IPS-15b (cell line): ENCODE measurements at regions not wholly inside any gene's neighbourhood (a gene's known extent, or its start where the extent isn't known, plus 50 kb on each side); places are given as distances from the start of the nearest gene placed in this dataset.
"Not testable (repeated sequence)": the region's sequence is repeated elsewhere in the genome, so short reads cannot be mapped to it uniquely, and the experiment has no call there.

Experiments used
- H3K27me3 ChIP-seq: one replicate; pipeline ENCODE4 v1.6.1; 2013; ENCODE audit warnings: low read length; ENCODE audit not compliant: control insufficient read depth, insufficient read depth
- H3K36me3 ChIP-seq: one replicate; pipeline ENCODE4 v1.6.1; 2013; ENCODE audit warnings: low read length; ENCODE audit not compliant: control insufficient read depth, insufficient read depth
- H3K4me1 ChIP-seq: one replicate; pipeline ENCODE4 v1.6.1; 2013; ENCODE audit warnings: mild to moderate bottlenecking, low read length; ENCODE audit not compliant: control insufficient read depth, insufficient read depth
- H3K4me3 ChIP-seq: one replicate; pipeline ENCODE4 v1.5.1; 2013; ENCODE audit warnings: low read depth, low read length
- H3K9ac ChIP-seq: one replicate; pipeline ENCODE4 v1.6.1; 2013; ENCODE audit warnings: low read depth, mild to moderate bottlenecking, low read length
- H3K9me3 ChIP-seq: one replicate; pipeline ENCODE4 v1.6.1; 2013; ENCODE audit warnings: mild to moderate bottlenecking, low read length; ENCODE audit not compliant: control insufficient read depth, insufficient read depth

DNA sequence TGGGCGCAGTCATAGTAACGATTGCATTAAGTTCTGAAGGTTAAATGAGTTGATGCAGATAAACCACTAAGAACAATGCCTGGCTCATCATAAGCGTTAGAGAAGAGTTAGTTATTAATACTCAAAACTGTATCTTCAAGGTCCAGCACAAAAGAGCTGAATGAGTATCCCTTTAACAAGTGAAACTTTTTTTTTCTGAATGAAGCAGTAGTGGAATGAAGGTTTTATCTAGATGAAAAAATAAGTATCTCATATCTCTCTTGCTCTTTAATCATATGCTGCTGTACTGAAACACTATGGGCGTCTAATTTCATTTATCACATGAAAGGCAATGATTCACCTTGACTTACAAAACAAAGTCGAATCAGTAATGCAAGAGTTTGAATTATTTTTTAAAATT is 207.4 kb downstream of the BCAS1 start:
- H3K9me3 ChIP-seq, H3K9ac ChIP-seq, H3K36me3 ChIP-seq, H3K4me3 ChIP-seq, H3K27me3 ChIP-seq: not testable (repeated sequence)
- H3K4me1 ChIP-seq = peaks cover 33% of the 10 kb centered on the region

DNA sequence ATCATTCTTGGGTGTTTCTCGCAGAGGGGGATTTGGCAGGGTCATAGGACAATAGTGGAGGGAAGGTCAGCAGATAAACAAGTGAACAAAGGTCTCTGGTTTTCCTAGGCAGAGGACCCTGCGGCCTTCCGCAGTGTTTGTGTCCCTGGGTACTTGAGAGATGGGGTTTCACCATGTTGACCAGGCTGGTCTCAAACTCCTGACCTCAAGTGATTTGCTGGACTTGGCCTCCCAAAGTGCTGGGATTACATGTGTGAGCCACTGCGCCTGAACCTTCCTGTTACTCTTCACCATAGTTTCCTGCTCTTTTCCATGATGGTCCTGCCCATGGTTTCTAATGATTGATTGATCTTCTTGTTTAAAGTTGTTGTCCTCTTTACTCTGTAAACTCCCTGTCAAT is 207.9 kb downstream of the BCAS1 start:
- H3K4me1 ChIP-seq = peaks cover 33% of the 10 kb centered on the region
- not testable (repeated sequence) for H3K36me3 ChIP-seq, H3K9me3 ChIP-seq, H3K27me3 ChIP-seq, H3K4me3 ChIP-seq, H3K9ac ChIP-seq

DNA sequence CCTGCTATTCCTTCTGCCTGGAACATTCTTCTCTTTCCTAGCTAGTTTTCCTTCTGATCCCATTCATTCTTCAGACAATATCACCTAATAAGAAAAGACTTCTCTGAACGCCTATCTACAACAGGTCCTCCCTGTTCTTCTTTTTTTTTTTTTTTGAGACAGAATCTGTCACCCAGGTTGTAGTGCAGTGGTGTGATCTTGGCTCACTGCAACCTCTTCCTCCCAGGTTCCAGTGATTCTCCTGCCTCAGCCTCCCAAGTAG is 208.3 kb downstream of the BCAS1 start:
- not testable (repeated sequence) for H3K9ac ChIP-seq, H3K4me3 ChIP-seq, H3K36me3 ChIP-seq, H3K9me3 ChIP-seq, H3K27me3 ChIP-seq
- peaks cover 30% of the 10 kb centered on the region for H3K4me1 ChIP-seq

DNA sequence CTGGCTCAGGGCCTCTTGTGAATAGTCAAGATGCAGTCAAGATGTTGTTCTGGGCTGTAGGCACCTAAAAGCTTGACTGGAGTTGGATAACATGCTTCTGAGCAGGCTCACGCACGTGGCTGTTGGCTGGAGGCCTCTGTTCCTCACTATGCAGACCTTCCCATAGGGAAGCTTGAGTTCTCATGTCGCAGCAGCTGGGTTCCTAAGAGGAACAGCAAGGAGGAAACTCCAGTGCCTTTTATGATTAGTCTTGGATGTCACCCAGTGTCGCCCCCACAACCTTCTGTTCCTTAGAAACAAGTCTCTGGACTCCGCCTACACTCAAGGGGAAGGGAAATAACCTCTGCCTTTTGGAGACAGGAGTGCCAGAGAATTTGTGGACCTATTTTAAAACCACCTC is 210.7 kb downstream of the BCAS1 start:
- Histone ChIP-seq H3K9ac (no peak overlapping the region), H3K4me3 (no peak overlapping the region), H3K27me3 (no peaks in the 10 kb centered on the region), H3K4me1 (peaks cover 22% of the 10 kb centered on the region), H3K36me3 (no peaks in the 10 kb centered on the region), H3K9me3 (no peaks in the 10 kb centered on the region)

DNA sequence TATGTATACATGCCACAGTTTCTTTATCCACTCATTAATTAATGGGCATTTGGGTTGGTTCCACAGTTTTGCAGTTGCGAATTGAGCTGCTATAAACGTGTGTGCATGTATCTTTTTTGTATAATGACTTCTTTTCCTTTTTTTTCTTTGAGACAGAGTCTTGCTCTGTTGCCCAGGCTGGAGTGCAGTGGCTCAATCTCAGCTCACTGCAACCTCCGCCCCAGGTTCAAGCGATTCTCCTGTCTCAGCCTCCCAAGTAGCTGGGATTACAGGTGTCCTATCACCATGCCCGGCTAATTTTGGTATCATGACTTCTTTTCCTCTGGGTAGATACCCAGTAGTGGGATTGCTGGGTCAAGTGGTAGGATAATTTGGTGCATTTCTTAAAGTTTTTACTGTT is 211.4 kb downstream of the BCAS1 start:
- not testable (repeated sequence) for H3K9ac ChIP-seq, H3K36me3 ChIP-seq, H3K9me3 ChIP-seq, H3K4me3 ChIP-seq, H3K27me3 ChIP-seq
- peaks cover 17% of the 10 kb centered on the region for H3K4me1 ChIP-seq

DNA sequence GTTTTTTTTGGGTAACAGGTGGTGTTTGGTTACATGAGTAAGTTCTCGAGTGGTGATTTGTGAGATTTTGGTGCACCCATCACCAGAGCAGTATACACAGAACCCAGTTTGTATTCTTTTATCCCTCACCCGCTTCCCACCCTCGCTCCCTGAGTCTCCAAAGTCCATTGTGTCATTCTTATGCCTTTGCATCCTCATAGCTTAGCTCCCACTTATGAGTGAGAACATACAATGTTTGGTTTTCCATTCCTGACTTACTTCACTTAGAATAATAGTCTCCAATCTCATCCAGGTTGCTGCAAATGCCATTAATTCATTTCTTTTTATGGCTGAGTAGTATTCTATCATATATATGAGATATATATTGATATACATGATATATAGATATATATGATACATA is 211.9 kb downstream of the BCAS1 start:
- H3K9ac ChIP-seq, H3K9me3 ChIP-seq, H3K27me3 ChIP-seq, H3K36me3 ChIP-seq, H3K4me3 ChIP-seq: not testable (repeated sequence)
- H3K4me1 ChIP-seq = peaks cover 12% of the 10 kb centered on the region

DNA sequence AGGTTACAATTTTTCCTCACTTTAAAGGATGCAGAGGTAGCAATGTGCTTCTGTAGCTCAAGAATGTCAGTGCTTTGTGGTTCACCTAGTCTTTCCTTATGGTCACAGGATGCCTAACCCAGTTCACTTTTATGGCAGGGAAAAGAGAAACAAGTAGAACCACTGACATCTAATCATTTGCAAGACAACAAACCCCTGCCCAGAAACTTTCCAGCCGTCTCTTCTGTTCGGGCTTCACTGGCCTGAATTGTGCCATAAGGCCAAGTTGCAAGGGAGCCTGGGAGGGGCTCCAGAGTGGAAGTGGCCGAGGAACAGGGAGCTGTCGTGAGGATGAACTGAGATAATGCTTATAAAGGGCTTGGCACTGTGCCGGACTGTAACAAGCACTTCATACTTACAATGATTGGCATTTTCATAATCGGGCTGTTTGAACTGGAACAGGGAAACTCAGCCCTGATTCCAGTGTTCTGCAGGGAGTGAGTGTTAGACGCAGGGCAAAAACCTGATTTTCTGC is 212.6 kb downstream of the BCAS1 start:
- Histone ChIP-seq H3K4me1 (peaks cover 12% of the 10 kb centered on the region), H3K9me3 (no peaks in the 10 kb centered on the region), H3K4me3 (no peak overlapping the region), H3K36me3 (no peaks in the 10 kb centered on the region), H3K27me3 (no peaks in the 10 kb centered on the region), H3K9ac (no peak overlapping the region)

DNA sequence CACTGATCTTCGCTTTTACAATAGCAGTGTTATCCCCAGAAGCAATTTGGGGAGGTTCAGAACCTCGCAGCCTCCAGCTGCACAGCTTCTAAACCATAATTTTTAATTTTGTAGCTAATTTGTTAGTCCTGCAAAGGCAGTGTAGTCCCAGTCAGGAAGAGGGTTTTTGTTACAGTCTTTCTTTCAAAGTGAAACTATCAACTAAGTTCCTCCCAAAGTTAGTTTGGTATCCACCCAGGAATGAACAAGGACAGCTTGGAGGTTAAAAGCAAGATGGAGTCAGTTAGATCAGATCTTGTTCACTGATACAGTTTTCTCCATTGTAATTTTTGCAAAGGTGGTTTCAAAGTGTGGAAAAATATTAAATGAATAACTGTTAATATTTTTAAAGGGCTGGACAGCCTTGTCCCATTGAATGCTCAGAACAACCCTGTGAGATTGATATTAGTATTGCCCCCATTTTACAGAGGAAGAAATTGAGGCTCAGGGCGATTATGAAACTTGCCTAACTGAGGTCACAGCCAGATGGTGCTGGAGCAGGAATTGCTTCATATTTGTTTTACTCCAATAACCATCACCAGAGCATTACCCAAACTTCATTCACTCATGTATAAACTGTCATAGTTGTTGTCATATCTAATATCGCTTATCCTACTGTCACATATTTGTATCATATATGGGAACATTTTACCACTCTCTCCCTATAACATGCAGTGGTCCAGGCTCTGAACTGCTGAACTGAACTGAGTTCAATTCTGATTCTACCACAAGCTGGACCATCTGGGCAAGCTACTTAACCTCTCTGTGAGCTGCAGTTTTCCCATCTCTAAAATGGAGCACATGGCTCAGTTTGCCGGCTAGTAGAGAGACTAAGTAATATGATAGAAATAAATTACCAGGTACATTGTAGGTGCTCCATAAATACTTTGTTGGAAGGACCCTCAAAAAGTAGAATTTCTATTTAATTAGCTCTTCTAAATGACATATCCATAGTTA is 213.8 kb downstream of the BCAS1 start:
- H3K27me3 ChIP-seq = no peaks in the 10 kb centered on the region
- H3K4me1 ChIP-seq = peaks cover 12% of the 10 kb centered on the region
- H3K9ac ChIP-seq = no peak overlapping the region
- H3K36me3 ChIP-seq = no peaks in the 10 kb centered on the region
- no peaks in the 10 kb centered on the region for H3K9me3 ChIP-seq
- no peak overlapping the region for H3K4me3 ChIP-seq

DNA sequence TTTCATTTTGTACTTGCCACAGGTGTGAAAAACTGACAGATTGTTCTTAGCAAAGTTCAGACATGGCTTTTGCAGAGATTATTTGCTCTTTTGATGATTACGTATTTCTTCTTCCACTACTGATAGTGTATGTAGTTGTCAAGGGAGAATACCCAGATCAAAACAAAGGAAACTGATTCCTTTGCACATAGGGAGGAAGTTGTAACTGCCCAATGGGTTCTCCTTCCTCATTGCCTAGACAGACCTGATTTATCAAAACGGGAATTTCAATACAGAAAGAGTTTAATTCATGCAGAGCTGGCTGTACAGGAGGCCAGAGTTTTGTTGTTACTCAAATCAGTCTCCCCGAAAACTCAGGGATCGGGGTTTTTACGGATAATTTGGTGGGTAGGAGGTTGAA is 214.7 kb downstream of the BCAS1 start:
- no peaks in the 10 kb centered on the region for H3K27me3 ChIP-seq
- peaks cover 12% of the 10 kb centered on the region for H3K4me1 ChIP-seq
- no peaks in the 10 kb centered on the region for H3K36me3 ChIP-seq
- H3K9ac ChIP-seq = no peak overlapping the region
- H3K4me3 ChIP-seq = no peak overlapping the region
- no peaks in the 10 kb centered on the region for H3K9me3 ChIP-seq

DNA sequence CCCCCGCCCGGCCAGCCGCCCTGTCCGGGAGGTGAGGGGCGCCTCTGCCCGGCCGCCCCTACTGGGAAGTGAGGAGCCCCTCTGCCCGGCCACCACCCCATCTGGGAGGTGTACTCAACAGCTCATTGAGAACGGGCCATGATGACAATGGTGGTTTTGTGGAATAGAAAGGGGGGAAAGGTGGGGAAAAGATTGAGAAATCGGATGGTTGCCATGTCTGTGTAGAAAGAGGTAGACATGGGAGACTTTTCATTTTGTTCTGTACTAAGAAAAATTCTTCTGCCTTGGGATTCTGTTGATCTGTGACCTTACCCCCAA is 215.8 kb downstream of the BCAS1 start:
- not testable (repeated sequence) for H3K4me3 ChIP-seq, H3K9me3 ChIP-seq, H3K36me3 ChIP-seq, H3K27me3 ChIP-seq, H3K9ac ChIP-seq, H3K4me1 ChIP-seq

DNA sequence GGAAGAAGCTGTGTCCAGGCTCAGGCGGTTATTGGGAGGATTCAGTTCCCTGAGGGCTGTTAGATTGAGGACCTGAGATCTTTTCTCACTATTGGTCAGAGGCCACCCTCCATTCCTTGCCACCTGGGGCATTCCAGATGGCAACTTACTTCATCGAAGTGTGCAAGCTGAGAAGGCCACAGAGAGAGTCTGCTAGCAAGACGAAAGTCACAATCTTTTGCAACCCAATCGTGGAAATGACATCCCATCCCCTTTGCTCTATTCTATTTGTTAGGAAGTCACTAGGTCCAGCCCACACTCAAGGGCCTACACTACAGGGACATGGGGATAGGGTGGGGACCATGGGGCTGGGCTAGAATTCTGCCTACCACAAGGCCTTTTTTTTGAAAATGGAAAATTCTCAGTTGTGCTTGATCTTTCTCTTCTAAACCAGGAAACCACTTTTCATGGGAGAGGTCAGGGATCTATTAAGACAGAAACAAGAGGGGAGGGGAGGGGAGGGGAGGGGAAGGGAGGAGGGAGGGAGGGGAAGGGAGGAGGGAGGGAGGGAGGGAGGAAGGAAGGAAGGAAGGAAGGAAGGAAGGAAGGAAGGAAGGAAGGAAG is 217.2 kb downstream of the BCAS1 start:
- no peak overlapping the region for H3K9ac ChIP-seq
- H3K9me3 ChIP-seq = no peaks in the 10 kb centered on the region
- no peak overlapping the region for H3K4me3 ChIP-seq
- peaks cover 7% of the 10 kb centered on the region for H3K4me1 ChIP-seq
- H3K27me3 ChIP-seq = no peaks in the 10 kb centered on the region
- no peaks in the 10 kb centered on the region for H3K36me3 ChIP-seq

DNA sequence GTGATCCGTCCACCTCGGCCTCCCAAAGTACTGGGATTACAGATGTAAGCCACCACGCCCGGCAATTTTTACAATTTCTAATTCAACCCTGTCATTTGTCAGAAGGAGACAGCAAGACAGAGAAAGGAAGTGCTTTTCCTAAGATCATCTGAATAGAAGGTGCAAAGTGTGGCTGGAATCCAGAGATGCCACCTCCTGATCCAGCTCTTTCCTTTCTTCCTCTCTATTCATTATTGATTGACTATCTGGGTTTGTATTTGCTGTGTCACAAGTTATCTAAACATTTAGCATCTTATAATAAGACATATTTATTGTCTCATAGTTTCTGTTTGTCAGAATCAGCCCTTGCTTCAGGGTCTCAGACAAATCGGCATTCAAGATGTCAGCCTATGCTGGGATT is 217.7 kb downstream of the BCAS1 start:
- Histone ChIP-seq H3K9ac (no peak overlapping the region), H3K4me3 (no peak overlapping the region), H3K27me3 (no peaks in the 10 kb centered on the region), H3K9me3 (no peaks in the 10 kb centered on the region), H3K36me3 (no peaks in the 10 kb centered on the region), H3K4me1 (peaks cover 2% of the 10 kb centered on the region)
